IMR-90 (cell line): ENCODE measurements at regions not wholly inside any gene's neighbourhood (a gene's known extent, or its start where the extent isn't known, plus 50 kb on each side); places are given as distances from the start of the nearest gene placed in this dataset.

ENCODE experiments used
- ATAC-seq: fragments of 200-7000 bp; cut with Tn5 transposase; 2 replicates; pipeline ENCODE4 v1.9.1; 2020; ENCODE audit warnings: low read depth, mild to moderate bottlenecking, moderate library complexity
- BruUV-seq: library from RNA; stranded (reverse); fragments of 400-500 nt; replicated peaks from 2 replicates; lab custom pipeline; 2021; lab: Mats Ljungman, UMichigan
- CTCF ChIA-PET: fragments of 300-600 bp; formaldehyde crosslinking; extraction: SDS; loops from one replicate; lab custom pipeline; 2021; ENCODE audit warnings: antibody characterized with exemption; lab: Yijun Ruan, JAX
- POLR2A ChIA-PET: fragments of 300-600 bp; sonication (Branson Sonifier 250); formaldehyde crosslinking; loops from one replicate; lab custom pipeline; 2022; ENCODE audit warnings: antibody characterized with exemption; ENCODE audit not compliant: unreplicated experiment; lab: Charles Lee
- DNase-seq: peaks from one replicate; pipeline ENCODE4 v3.0.0; 2013
- H2AFZ ChIP-seq: replicated peaks from 2 replicates; pipeline ENCODE3; 2013; ENCODE audit warnings: low read length, mild to moderate bottlenecking; ENCODE audit not compliant: poor library complexity
- H2AK5ac ChIP-seq: 2 replicates; pipeline ENCODE4 v1.6.1; 2013; ENCODE audit warnings: low read depth, low read length, inconsistent platforms
- H2AK9ac ChIP-seq: replicated peaks from 2 replicates; pipeline ENCODE3; 2013; ENCODE audit warnings: mild to moderate bottlenecking, low read depth, low read length, moderate library complexity; ENCODE audit not compliant: poor library complexity
- H2BK120ac ChIP-seq: 2 replicates; pipeline ENCODE4 v1.6.1; 2013; ENCODE audit warnings: low read depth, low read length, inconsistent platforms
- H2BK15ac ChIP-seq: 3 replicates; pipeline ENCODE4 v1.6.1; 2013; ENCODE audit warnings: low read depth, low read length, inconsistent platforms
- H2BK20ac ChIP-seq: 2 replicates; pipeline ENCODE4 v1.6.1; 2013; ENCODE audit warnings: low read depth, mild to moderate bottlenecking, inconsistent platforms, low read length, moderate library complexity
- H2BK5ac ChIP-seq: 2 replicates; pipeline ENCODE4 v1.6.1; 2013; ENCODE audit warnings: mild to moderate bottlenecking, low read depth, low read length, inconsistent platforms; ENCODE audit not compliant: poor library complexity, severe bottlenecking
- H3K14ac ChIP-seq: replicated peaks from 2 replicates; pipeline ENCODE4 v1.6.1; 2013; ENCODE audit warnings: low read depth, low read length, inconsistent platforms
- H3K18ac ChIP-seq: 2 replicates; pipeline ENCODE4 v1.6.1; 2013; ENCODE audit warnings: low read depth, low read length, control low read depth
- H3K23ac ChIP-seq: 2 replicates; pipeline ENCODE4 v1.6.1; 2013; ENCODE audit warnings: low read depth, low read length, inconsistent platforms
- H3K27ac ChIP-seq: 2 replicates; pipeline ENCODE4 v1.5.1; 2013; ENCODE audit warnings: mild to moderate bottlenecking, control low read depth, low read length; ENCODE audit not compliant: insufficient read depth
- H3K27me3 ChIP-seq: 2 replicates; pipeline ENCODE4 v1.6.1; 2013; ENCODE audit warnings: low read length; ENCODE audit not compliant: control insufficient read depth, insufficient read depth
- H3K36me3 ChIP-seq: 2 replicates; pipeline ENCODE4 v1.6.1; 2013; ENCODE audit warnings: low read length, mixed read lengths; ENCODE audit not compliant: control insufficient read depth, insufficient read depth
- H3K4ac ChIP-seq: 2 replicates; pipeline ENCODE4 v1.6.1; 2013; ENCODE audit warnings: low read depth, low read length, inconsistent platforms
- H3K4me1 ChIP-seq: 2 replicates; pipeline ENCODE4 v1.6.1; 2013; ENCODE audit warnings: low read length, mixed read lengths; ENCODE audit not compliant: control insufficient read depth, insufficient read depth
- H3K4me2 ChIP-seq: 2 replicates; pipeline ENCODE4 v1.6.1; 2013; ENCODE audit warnings: low read depth, mild to moderate bottlenecking, control low read depth, low read length, moderate library complexity
- H3K4me3 ChIP-seq: 2 replicates; pipeline ENCODE4 v1.5.1; 2013; ENCODE audit warnings: low read depth, mild to moderate bottlenecking, control low read depth, low read length, moderate library complexity; ENCODE audit not compliant: insufficient read depth
- H3K56ac ChIP-seq: 2 replicates; pipeline ENCODE4 v1.6.1; 2013; ENCODE audit warnings: low read length, inconsistent platforms; ENCODE audit not compliant: insufficient read depth; ENCODE audit errors: extremely low read depth
- H3K79me1 ChIP-seq, 2 experiments: 2 replicates each; pipeline ENCODE4 v1.6.1; 2013; ENCODE audit warnings: low read length in 2 of 2, inconsistent platforms in 1 of 2, low read depth in 1 of 2
- H3K9ac ChIP-seq: 2 replicates; pipeline ENCODE4 v1.6.1; 2013; ENCODE audit warnings: low read depth, low read length, control low read depth
- H3K9me1 ChIP-seq: 2 replicates; pipeline ENCODE4 v1.6.1; 2013; ENCODE audit warnings: low read length, inconsistent platforms; ENCODE audit not compliant: insufficient read depth
- H3K9me3 ChIP-seq: 2 replicates; pipeline ENCODE4 v1.6.1; 2013; ENCODE audit warnings: low read length; ENCODE audit not compliant: control insufficient read depth, insufficient read depth
- H4K20me1 ChIP-seq: 2 replicates; pipeline ENCODE4 v1.6.1; 2013; ENCODE audit warnings: low read length, inconsistent platforms; ENCODE audit not compliant: insufficient read depth
- H4K5ac ChIP-seq: 2 replicates; pipeline ENCODE4 v1.6.1; 2013; ENCODE audit warnings: mild to moderate bottlenecking, low read depth, low read length, control low read depth
- H4K8ac ChIP-seq, 2 experiments: 2 replicates each; pipeline ENCODE4 v1.6.1; 2013; ENCODE audit warnings: low read depth in 2 of 2, low read length in 2 of 2, control low read depth in 1 of 2, inconsistent platforms in 1 of 2
- H4K91ac ChIP-seq: 2 replicates; pipeline ENCODE4 v1.6.1; 2013; ENCODE audit warnings: low read depth, low read length, inconsistent platforms; ENCODE audit not compliant: insufficient read depth
- BHLHE40 ChIP-seq: fragments of 150-350 bp; IDR thresholded peaks from 2 replicates; pipeline ENCODE4 v1.6.1; 2016; ENCODE audit warnings: mild to moderate bottlenecking, low read depth, low read length
- CEBPB ChIP-seq: IDR thresholded peaks from 2 replicates; pipeline ENCODE4 v1.6.1; 2012; ENCODE audit warnings: low read depth, low read length, improper control_type of control experiment
- CHD1 ChIP-seq: IDR thresholded peaks from 2 replicates; pipeline ENCODE4 v1.6.1; 2012; ENCODE audit warnings: low read depth, low read length, improper control_type of control experiment
- MAFK ChIP-seq: IDR thresholded peaks from 2 replicates; pipeline ENCODE4 v1.6.1; 2012; ENCODE audit warnings: low read depth, low read length, improper control_type of control experiment
- MXI1 ChIP-seq: IDR thresholded peaks from 2 replicates; pipeline ENCODE4 v1.6.1; 2012; ENCODE audit warnings: low read depth, mild to moderate bottlenecking, low read length, moderate library complexity, borderline replicate concordance
- NFE2L2 ChIP-seq: fragments of 150-350 bp; IDR thresholded peaks from 2 replicates; pipeline ENCODE4 v1.6.1; 2016; ENCODE audit warnings: low read depth, mild to moderate bottlenecking, low read length
- POLR2A ChIP-seq: IDR thresholded peaks from 2 replicates; pipeline ENCODE4 v1.6.1; 2012; ENCODE audit warnings: mild to moderate bottlenecking, low read depth, low read length
- RAD21 ChIP-seq: IDR thresholded peaks from 2 replicates; pipeline ENCODE4 v1.6.1; 2012; ENCODE audit warnings: low read length, improper control_type of control experiment
- RCOR1 ChIP-seq: IDR thresholded peaks from 2 replicates; pipeline ENCODE4 v1.6.1; 2012; ENCODE audit warnings: mild to moderate bottlenecking, low read length, improper control_type of control experiment; ENCODE audit not compliant: insufficient replicate concordance
- RFX5 ChIP-seq: IDR thresholded peaks from 2 replicates; pipeline ENCODE4 v1.8.0; 2012; ENCODE audit warnings: low read depth, mild to moderate bottlenecking, low read length, moderate library complexity
- SMC3 ChIP-seq: fragments of 150-350 bp; IDR thresholded peaks from 2 replicates; pipeline ENCODE4 v1.6.1; 2016; ENCODE audit warnings: low read depth, mild to moderate bottlenecking, antibody characterized with exemption, low read length, moderate library complexity
- WGBS, 2 experiments: methylation state at CpG; one replicate each; pipeline versions ENCODE4 v1.1.5 to v1.1.7; 2013; ENCODE audit warnings: missing lambda C conversion rate in 2 of 2; ENCODE audit not compliant: insufficient read length in 1 of 2; ENCODE audit errors: extremely low coverage in 2 of 2; 5-methylcytosine and 5-hydroxymethylcytosine counted together
- dilution Hi-C: fragments of 300-500 bp; cut with HindIII; formaldehyde crosslinking; loops from one replicate; pipeline ENCODE4 v1.14.3; 2018; ENCODE audit warnings: low sequenced_read_pairs; ENCODE audit not compliant: unreplicated experiment
- in situ Hi-C: fragments of 300-500 bp; cut with MboI; formaldehyde crosslinking; loops from 3 replicates; pipeline ENCODE4 v1.14.3; 2019; ENCODE audit warnings: low sequenced_read_pairs, inconsistent platforms, mixed read lengths
- intact Hi-C: fragments of 100-400 bp; cut with micrococcal nuclease; formaldehyde crosslinking; loops from 2 replicates; pipeline ENCODE4 v1.10.0; 2022
- TF ChIP-seq, protein P1 (sequence below): fragments of 150-350 bp; IDR thresholded peaks from 2 replicates; pipeline ENCODE4 v1.6.1; 2016; ENCODE audit warnings: low read depth, mild to moderate bottlenecking, low read length, moderate library complexity, borderline replicate concordance

DNA sequence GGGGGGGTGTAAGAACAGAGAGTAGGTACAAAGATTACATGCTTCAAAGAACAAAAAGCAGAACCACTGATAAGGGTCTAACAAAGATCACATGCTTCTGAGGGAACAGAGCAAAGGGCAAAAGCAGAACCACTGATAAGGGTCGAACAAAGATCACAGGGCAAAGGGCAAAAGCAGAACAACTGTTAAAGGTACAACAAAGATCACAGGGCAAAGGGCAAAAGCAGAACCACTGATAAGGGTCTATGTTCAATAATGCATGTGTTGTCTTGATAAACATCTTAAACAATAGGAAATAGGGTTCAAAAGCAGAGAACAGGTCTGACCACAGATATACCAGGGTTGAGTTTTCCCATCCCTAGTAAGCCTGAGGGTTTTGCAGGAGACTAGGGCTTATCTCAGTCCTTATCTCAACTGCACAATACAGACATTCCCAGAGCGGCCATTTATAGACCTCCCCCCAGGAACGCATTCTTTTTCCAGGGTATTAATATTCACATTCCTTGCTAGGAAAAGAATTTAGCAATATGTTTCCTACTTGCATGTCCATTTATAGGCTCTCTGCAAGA, 81.9 kb upstream of the PGR start:
- no TSS peak for BruUV-seq
- in situ Hi-C loops (no loop called here), dilution Hi-C loops (no loop called here), intact Hi-C loops (no loop called here)
- no peak overlapping the region for H2AK5ac ChIP-seq
- no peaks in the 10 kb centered on the region for H3K9me1 ChIP-seq
- no peak overlapping the region for H3K23ac ChIP-seq
- no peak for DNase-seq
- no peak overlapping the region for H2BK15ac ChIP-seq
- H4K91ac ChIP-seq = no peak overlapping the region
- H3K14ac ChIP-seq = no peak overlapping the region
- no peak overlapping the region for H3K9ac ChIP-seq
- TF ChIP-seq RCOR1 (no peak), MAFK (no peak), CHD1 (no peak), RFX5 (no peak), POLR2A (no peak), CEBPB (no peak), RAD21 (no peak), MXI1 (no peak), NFE2L2 (no peak), BHLHE40 (no peak), SMC3 (no peak)
- TF ChIP-seq, protein P1, sequence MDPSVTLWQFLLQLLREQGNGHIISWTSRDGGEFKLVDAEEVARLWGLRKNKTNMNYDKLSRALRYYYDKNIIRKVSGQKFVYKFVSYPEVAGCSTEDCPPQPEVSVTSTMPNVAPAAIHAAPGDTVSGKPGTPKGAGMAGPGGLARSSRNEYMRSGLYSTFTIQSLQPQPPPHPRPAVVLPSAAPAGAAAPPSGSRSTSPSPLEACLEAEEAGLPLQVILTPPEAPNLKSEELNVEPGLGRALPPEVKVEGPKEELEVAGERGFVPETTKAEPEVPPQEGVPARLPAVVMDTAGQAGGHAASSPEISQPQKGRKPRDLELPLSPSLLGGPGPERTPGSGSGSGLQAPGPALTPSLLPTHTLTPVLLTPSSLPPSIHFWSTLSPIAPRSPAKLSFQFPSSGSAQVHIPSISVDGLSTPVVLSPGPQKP = no peak
- no CpG with 5 or more reads among the region's 3 CpGs for WGBS, 2 experiments
- no peaks in the 10 kb centered on the region for H3K36me3 ChIP-seq
- no peaks in the 10 kb centered on the region for H4K20me1 ChIP-seq
- no peaks in the 10 kb centered on the region for H3K4me1 ChIP-seq
- no peak for ATAC-seq
- no peak overlapping the region for H2BK120ac ChIP-seq
- no peak overlapping the region for H3K18ac ChIP-seq
- CTCF ChIA-PET = no interaction called here
- H3K27ac ChIP-seq = no peak overlapping the region
- no peak overlapping the region for H3K56ac ChIP-seq
- no peak overlapping the region for H2AFZ ChIP-seq
- no peak overlapping the region for H2BK20ac ChIP-seq
- no peak overlapping the region for H2BK5ac ChIP-seq
- H3K4ac ChIP-seq = no peak overlapping the region
- peaks cover 10% of the 10 kb centered on the region for H3K9me3 ChIP-seq
- no peak overlapping the region for H2AK9ac ChIP-seq
- no peak overlapping the region for H3K4me2 ChIP-seq
- H3K79me1 ChIP-seq = no peaks in the 10 kb centered on the region
- H3K4me3 ChIP-seq = no peak overlapping the region
- no peak overlapping the region for H4K5ac ChIP-seq
- H4K8ac ChIP-seq = no peak overlapping the region
- POLR2A ChIA-PET = no interaction called here
- no peaks in the 10 kb centered on the region for H3K27me3 ChIP-seq
